H9 (cell line): ENCODE measurements at regions not wholly inside any gene's neighbourhood (a gene's known extent, or its start where the extent isn't known, plus 50 kb on each side); places are given as distances from the start of the nearest gene placed in this dataset.

ENCODE experiments used
- DNase-seq: peaks from one replicate; pipeline ENCODE4 v3.0.0-alpha.2; 2017
- H2AFZ ChIP-seq: one replicate; pipeline ENCODE4 v1.6.1; 2013; ENCODE audit warnings: mild to moderate bottlenecking, low read length, control low read depth, moderate library complexity
- H2AK5ac ChIP-seq: 2 replicates; pipeline ENCODE4 v1.6.1; 2013; ENCODE audit warnings: low read length, control low read depth, mixed read lengths; ENCODE audit not compliant: insufficient read length
- H2BK120ac ChIP-seq: one replicate; pipeline ENCODE4 v1.6.1; 2013; ENCODE audit warnings: low read depth, mild to moderate bottlenecking, low read length, control low read depth, inconsistent platforms; ENCODE audit not compliant: poor library complexity, severe bottlenecking
- H2BK12ac ChIP-seq: 2 replicates; pipeline ENCODE4 v1.6.1; 2013; ENCODE audit warnings: low read length, control low read depth, mixed read lengths, low read depth; ENCODE audit not compliant: insufficient read length
- H2BK15ac ChIP-seq: 2 replicates; pipeline ENCODE4 v1.6.1; 2013; ENCODE audit warnings: low read depth, low read length, control low read depth
- H2BK20ac ChIP-seq: one replicate; pipeline ENCODE4 v1.6.1; 2013; ENCODE audit warnings: low read depth, mild to moderate bottlenecking, low read length, control low read depth, inconsistent platforms; ENCODE audit not compliant: poor library complexity, severe bottlenecking
- H2BK5ac ChIP-seq: 2 replicates; pipeline ENCODE4 v1.6.1; 2013; ENCODE audit warnings: low read length, control low read depth, mixed read lengths; ENCODE audit not compliant: insufficient read length
- H3K14ac ChIP-seq: 2 replicates; pipeline ENCODE4 v1.6.1; 2013; ENCODE audit warnings: low read length, control low read depth; ENCODE audit not compliant: insufficient read depth
- H3K18ac ChIP-seq: 2 replicates; pipeline ENCODE4 v1.6.1; 2013; ENCODE audit warnings: low read depth, mild to moderate bottlenecking, mixed read lengths, low read length, control low read depth; ENCODE audit not compliant: insufficient read length
- H3K23ac ChIP-seq: 2 replicates; pipeline ENCODE4 v1.6.1; 2013; ENCODE audit warnings: low read length, control low read depth, mixed read lengths, low read depth; ENCODE audit not compliant: insufficient read length
- H3K23me2 ChIP-seq: 2 replicates; pipeline ENCODE4 v1.6.1; 2013; ENCODE audit warnings: low read depth, mild to moderate bottlenecking, mixed read lengths, low read length, control low read depth; ENCODE audit not compliant: insufficient read length, poor library complexity, severe bottlenecking
- H3K27ac ChIP-seq: 2 replicates; pipeline ENCODE4 v1.5.1; 2013; ENCODE audit warnings: low read length, control low read depth, mixed read lengths, low read depth; ENCODE audit not compliant: insufficient read length
- H3K27me3 ChIP-seq: 2 replicates; pipeline ENCODE4 v1.6.1; 2013; ENCODE audit warnings: low read length, control low read depth, inconsistent platforms; ENCODE audit not compliant: insufficient read depth
- H3K4ac ChIP-seq: 2 replicates; pipeline ENCODE4 v1.6.1; 2013; ENCODE audit warnings: low read depth, mild to moderate bottlenecking, control low read depth, inconsistent platforms, low read length, moderate library complexity
- H3K4me1 ChIP-seq: 2 replicates; pipeline ENCODE4 v1.6.1; 2013; ENCODE audit warnings: low read length, control low read depth, inconsistent platforms; ENCODE audit not compliant: insufficient read depth
- H3K4me2 ChIP-seq: 2 replicates; pipeline ENCODE4 v1.6.1; 2013; ENCODE audit warnings: low read length, control low read depth, mixed read lengths; ENCODE audit not compliant: insufficient read length, insufficient read depth
- H3K56ac ChIP-seq: 2 replicates; pipeline ENCODE4 v1.6.1; 2013; ENCODE audit warnings: low read depth, mild to moderate bottlenecking, mixed read lengths, low read length, control low read depth; ENCODE audit not compliant: insufficient read length
- H3K79me1 ChIP-seq: 2 replicates; pipeline ENCODE4 v1.6.1; 2013; ENCODE audit warnings: low read depth, mild to moderate bottlenecking, moderate library complexity, low read length, control low read depth, inconsistent platforms; ENCODE audit not compliant: insufficient read depth, poor library complexity, severe bottlenecking
- H3K79me2 ChIP-seq: 2 replicates; pipeline ENCODE4 v1.6.1; 2013; ENCODE audit warnings: low read length, control low read depth, inconsistent platforms; ENCODE audit not compliant: insufficient read depth
- H3K9ac ChIP-seq: 2 replicates; pipeline ENCODE4 v1.6.1; 2013; ENCODE audit warnings: low read length, control low read depth, mixed read lengths; ENCODE audit not compliant: insufficient read length; ENCODE audit errors: extremely low read depth
- H3K9me3 ChIP-seq: one replicate; pipeline ENCODE4 v1.6.1; 2013; ENCODE audit warnings: low read depth, low read length, inconsistent platforms; ENCODE audit not compliant: control insufficient read depth
- H3T11ph ChIP-seq: one replicate; pipeline ENCODE4 v1.6.1; 2013; ENCODE audit warnings: mild to moderate bottlenecking, low read length, control low read depth, inconsistent platforms
- H4K20me1 ChIP-seq: one replicate; pipeline ENCODE4 v1.6.1; 2013; ENCODE audit not compliant: control insufficient read depth, insufficient read length, insufficient read depth
- H4K5ac ChIP-seq: 2 replicates; pipeline ENCODE4 v1.6.1; 2013; ENCODE audit warnings: low read depth, mild to moderate bottlenecking, mixed read lengths, low read length, control low read depth; ENCODE audit not compliant: insufficient read length
- H4K8ac ChIP-seq: replicated peaks from 2 replicates; pipeline ENCODE4 v1.6.1; 2013; ENCODE audit warnings: low read length, control low read depth, mixed read lengths, low read depth; ENCODE audit not compliant: insufficient read length
- H4K91ac ChIP-seq: 2 replicates; pipeline ENCODE4 v1.6.1; 2013; ENCODE audit warnings: low read depth, mild to moderate bottlenecking, moderate library complexity, mixed read lengths, low read length, control low read depth; ENCODE audit not compliant: insufficient read length
- H3K27ac Mint-ChIP-seq, 3 experiments: 2 replicates in 2 of 3; 3 replicates in 1 of 3; pipeline ENCODE4 v1.8.0; 2020 to 2021; ENCODE audit warnings: mixed read lengths in 3 of 3, mild to moderate bottlenecking in 1 of 3, moderate library complexity in 1 of 3
- H3K27me3 Mint-ChIP-seq: 2 replicates; pipeline ENCODE4 v1.8.0; 2021; ENCODE audit warnings: low read depth, mild to moderate bottlenecking, moderate library complexity, mixed read lengths
- H3K36me3 Mint-ChIP-seq, 3 experiments: 2 replicates in 2 of 3; 3 replicates in 1 of 3; pipeline ENCODE4 v1.8.0; 2020 to 2021; ENCODE audit warnings: low read depth in 3 of 3, mixed read lengths in 3 of 3; ENCODE audit not compliant: insufficient read depth in 1 of 3
- H3K4me1 Mint-ChIP-seq, 2 experiments: 2 replicates each; pipeline ENCODE4 v1.8.0; 2020; ENCODE audit warnings: mixed read lengths in 2 of 2
- H3K4me3 Mint-ChIP-seq, 2 experiments: 2 replicates in 1 of 2; 3 replicates in 1 of 2; pipeline ENCODE4 v1.8.0; 2020 to 2021; ENCODE audit warnings: mild to moderate bottlenecking in 2 of 2, mixed read lengths in 2 of 2, moderate library complexity in 1 of 2
- H3K9me3 Mint-ChIP-seq, 2 experiments: 2 replicates in 1 of 2; 3 replicates in 1 of 2; pipeline ENCODE4 v1.8.0; 2020; ENCODE audit warnings: mild to moderate bottlenecking in 2 of 2, mixed read lengths in 2 of 2, moderate library complexity in 1 of 2
- WGBS: extraction: QIAGEN DNeasy Blood & Tissue Kit; methylation state at CpG from one replicate; pipeline ENCODE4 v1.1.7; 2013; ENCODE audit warnings: missing lambda C conversion rate, low lambda C conversion rate, mixed read lengths; ENCODE audit not compliant: insufficient read length; ENCODE audit errors: extremely low coverage; 5-methylcytosine and 5-hydroxymethylcytosine counted together
- TF ChIP-seq, protein P1 (sequence below): fragments of 200-600 bp; sonication (generic); conservative IDR thresholded peaks from 3 replicates; pipeline ENCODE4 v1.8.0; 2021; ENCODE audit warnings: antibody characterized with exemption, mild to moderate bottlenecking

DNA sequence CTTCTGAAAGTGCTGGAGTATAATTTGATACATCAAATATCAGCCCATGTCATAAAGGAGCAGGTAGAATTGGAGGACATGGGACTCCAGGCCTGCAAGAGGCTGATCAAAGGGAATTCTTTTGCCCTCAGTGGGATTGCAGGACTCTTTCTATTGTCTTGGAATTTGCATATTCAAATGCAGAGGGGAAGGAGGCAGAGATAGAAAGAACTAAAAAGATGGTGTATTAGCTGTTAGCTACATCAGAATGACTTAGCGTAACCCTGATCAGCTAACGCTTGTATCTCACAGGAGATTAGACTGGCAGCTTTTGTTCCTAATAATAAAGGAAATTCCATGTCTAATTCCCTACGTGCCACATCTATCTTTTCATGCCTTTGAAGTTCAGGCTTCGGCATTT, 1014.7 kb upstream of the RBFOX1 start:
- Histone ChIP-seq H3K23ac (no peak overlapping the region), H3K23me2 (no peaks in the 10 kb centered on the region), H4K5ac (no peak overlapping the region), H3K79me2 (no peaks in the 10 kb centered on the region), H2BK15ac (no peak overlapping the region), H3K14ac (no peak overlapping the region), H3K27me3 (no peaks in the 10 kb centered on the region), H3K79me1 (no peaks in the 10 kb centered on the region), H4K20me1 (no peaks in the 10 kb centered on the region), H2BK5ac (no peak overlapping the region), H2AFZ (no peak overlapping the region), H3K27ac (peak overlapping the region; percentile 22), H2AK5ac (no peak overlapping the region), H2BK12ac (no peak overlapping the region), H3K56ac (no peak overlapping the region), H3K9me3 (no peaks in the 10 kb centered on the region), H3K4me2 (no peak overlapping the region), H3T11ph (no peak overlapping the region), H3K4ac (no peak overlapping the region), H3K18ac (no peak overlapping the region), H4K91ac (no peak overlapping the region), H2BK120ac (no peak overlapping the region), H2BK20ac (no peak overlapping the region), H3K9ac (no peak overlapping the region), H3K4me1 (peaks cover 3% of the 10 kb centered on the region), H4K8ac (no peak overlapping the region)
- no peak overlapping the region for H3K4me3 Mint-ChIP-seq
- H3K9me3 Mint-ChIP-seq = peaks cover 5 to 8% of the 10 kb centered on the region in 2 experiments; a peak in 3 of 5 replicates
- peaks cover 0 to 8% (median 6%) of the 10 kb centered on the region in 3 experiments; a peak in 3 of 7 replicates for H3K36me3 Mint-ChIP-seq
- TF ChIP-seq, protein P1, sequence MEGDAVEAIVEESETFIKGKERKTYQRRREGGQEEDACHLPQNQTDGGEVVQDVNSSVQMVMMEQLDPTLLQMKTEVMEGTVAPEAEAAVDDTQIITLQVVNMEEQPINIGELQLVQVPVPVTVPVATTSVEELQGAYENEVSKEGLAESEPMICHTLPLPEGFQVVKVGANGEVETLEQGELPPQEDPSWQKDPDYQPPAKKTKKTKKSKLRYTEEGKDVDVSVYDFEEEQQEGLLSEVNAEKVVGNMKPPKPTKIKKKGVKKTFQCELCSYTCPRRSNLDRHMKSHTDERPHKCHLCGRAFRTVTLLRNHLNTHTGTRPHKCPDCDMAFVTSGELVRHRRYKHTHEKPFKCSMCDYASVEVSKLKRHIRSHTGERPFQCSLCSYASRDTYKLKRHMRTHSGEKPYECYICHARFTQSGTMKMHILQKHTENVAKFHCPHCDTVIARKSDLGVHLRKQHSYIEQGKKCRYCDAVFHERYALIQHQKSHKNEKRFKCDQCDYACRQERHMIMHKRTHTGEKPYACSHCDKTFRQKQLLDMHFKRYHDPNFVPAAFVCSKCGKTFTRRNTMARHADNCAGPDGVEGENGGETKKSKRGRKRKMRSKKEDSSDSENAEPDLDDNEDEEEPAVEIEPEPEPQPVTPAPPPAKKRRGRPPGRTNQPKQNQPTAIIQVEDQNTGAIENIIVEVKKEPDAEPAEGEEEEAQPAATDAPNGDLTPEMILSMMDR = no peak
- peak overlapping the region; percentile 48 to 83 (median 66); a peak in 3 of 7 replicates for H3K27ac Mint-ChIP-seq
- H3K27me3 Mint-ChIP-seq = no peaks in the 10 kb centered on the region; the same call in 1 of the 2 replicates
- no CpG with 5 or more reads among the region's 4 CpGs for WGBS
- peak; percentile 32 for DNase-seq
- H3K4me1 Mint-ChIP-seq = peaks cover 34 to 44% of the 10 kb centered on the region in 2 experiments
